Activated T-cell treated with anti-CD3 and anti-CD28 coated beads, Interleukin-2, amount 50 U/mL, for 4 hours (primary cell): ENCODE measurements at regions not wholly inside any gene's neighbourhood (a gene's known extent, or its start where the extent isn't known, plus 50 kb on each side); places are given as distances from the start of the nearest gene placed in this dataset.

Experiments used
- ATAC-seq, 2 donors: fragments of 200-7000 bp; cut with Tn5 transposase; one replicate each; pipeline ENCODE4 v1.10.0; 2021
- DNase-seq: peaks from one replicate; pipeline ENCODE4 v3.0.0-alpha.2; 2020
- H3K27me3 Mint-ChIP-seq: one replicate; pipeline ENCODE4 v1.8.0; 2021; ENCODE audit warnings: low read depth, mixed read lengths
- H3K36me3 Mint-ChIP-seq: one replicate; pipeline ENCODE4 v1.8.0; 2022; ENCODE audit warnings: mixed read lengths; ENCODE audit not compliant: insufficient read depth
- H3K4me1 Mint-ChIP-seq: one replicate; pipeline ENCODE4 v1.8.0; 2021; ENCODE audit warnings: low read depth, mixed read lengths
- H3K4me3 Mint-ChIP-seq: one replicate; pipeline ENCODE4 v1.8.0; 2021; ENCODE audit warnings: mild to moderate bottlenecking, moderate library complexity, mixed read lengths
- H3K9me3 Mint-ChIP-seq: one replicate; pipeline ENCODE4 v1.8.0; 2021; ENCODE audit warnings: mixed read lengths

- no peaks in the 10 kb centered on the region for H3K9me3 Mint-ChIP-seq
- DNase-seq (no peak), ATAC-seq (no peak)
- H3K36me3 Mint-ChIP-seq: no peaks in the 10 kb centered on the region
- H3K27me3 Mint-ChIP-seq: peaks cover 15% of the 10 kb centered on the region
- H3K4me3 Mint-ChIP-seq: no peak overlapping the region
- H3K4me1 Mint-ChIP-seq: no peaks in the 10 kb centered on the region
These were observed 82.9 kb upstream of the VSTM2B start for GRCh38 chr19:29442910-29443309.

DNA sequence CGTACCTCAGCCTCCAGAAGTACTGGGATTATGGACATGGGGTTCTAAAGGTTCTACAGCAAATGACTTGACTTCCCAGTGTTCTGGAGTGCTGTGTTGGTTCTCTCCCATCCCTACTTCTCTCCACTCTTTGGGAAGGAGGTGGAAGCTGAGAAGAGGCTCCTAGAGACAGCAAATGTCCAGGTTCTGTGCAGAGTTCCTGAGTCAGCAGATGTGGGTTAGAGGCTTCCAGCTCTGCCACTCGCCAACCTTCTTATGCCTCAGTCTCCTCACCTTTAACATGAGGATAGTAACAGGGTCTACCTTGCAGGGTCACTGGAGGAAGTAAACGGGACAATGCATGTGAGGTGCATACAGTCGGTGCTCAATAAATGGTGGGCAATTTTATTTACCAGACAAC lies 80.5 kb upstream of the VSTM2B start:
- Mint-ChIP-seq H3K9me3 (no peaks in the 10 kb centered on the region), H3K27me3 (peaks cover 22% of the 10 kb centered on the region), H3K4me1 (no peaks in the 10 kb centered on the region), H3K36me3 (no peaks in the 10 kb centered on the region), H3K4me3 (no peak overlapping the region)
- DNase-seq (no peak), ATAC-seq (no peak)

DNA sequence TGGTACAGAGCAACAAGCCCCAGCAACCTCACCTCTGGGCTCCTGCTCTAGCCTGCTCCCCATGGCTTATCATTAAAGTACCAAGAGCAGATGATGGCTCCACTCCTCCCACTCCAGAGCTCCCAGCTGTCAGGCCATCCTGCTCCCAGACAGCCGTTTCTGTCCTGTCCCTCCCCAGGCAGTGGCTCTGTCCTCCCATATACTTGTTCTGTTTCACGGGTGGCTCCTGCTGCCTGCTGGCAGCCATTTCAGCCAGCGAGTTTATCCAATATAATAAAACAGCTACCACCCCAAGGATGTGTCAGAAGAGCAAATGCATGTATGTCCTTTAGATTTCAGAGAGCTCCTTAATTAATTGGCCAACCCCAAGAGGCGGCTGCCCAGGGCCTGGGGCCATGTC lies 79.4 kb upstream of the VSTM2B start:
- ATAC-seq: no peak

DNA sequence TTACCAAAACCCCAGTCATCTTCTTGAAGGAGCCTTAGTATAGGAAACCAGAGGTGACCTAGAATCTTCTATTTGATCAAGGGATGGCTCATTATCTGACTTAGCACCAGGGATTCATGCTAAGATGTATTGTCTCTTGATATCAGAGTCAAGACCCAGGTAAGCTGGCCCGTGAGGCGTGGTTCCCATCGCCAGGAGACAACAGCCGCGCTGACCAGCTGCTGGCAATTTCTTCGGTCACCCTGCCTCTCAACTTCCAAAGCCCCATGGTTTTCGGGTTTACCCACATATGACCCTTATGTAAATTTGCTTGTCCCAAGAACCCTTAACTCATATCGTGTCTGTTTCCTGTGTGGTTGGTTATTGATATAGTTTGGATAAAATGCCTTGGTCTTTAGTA lies 77.7 kb upstream of the VSTM2B start:
- DNase-seq (no peak), ATAC-seq (no peak)
- Mint-ChIP-seq H3K36me3 (no peaks in the 10 kb centered on the region), H3K4me3 (no peak overlapping the region), H3K4me1 (no peaks in the 10 kb centered on the region), H3K9me3 (no peaks in the 10 kb centered on the region), H3K27me3 (peaks cover 22% of the 10 kb centered on the region)

More for the DNA sequence above, 79.4 kb upstream of the VSTM2B start:
- Mint-ChIP-seq H3K4me3 (no peak overlapping the region), H3K4me1 (no peaks in the 10 kb centered on the region), H3K27me3 (peaks cover 22% of the 10 kb centered on the region), H3K36me3 (no peaks in the 10 kb centered on the region), H3K9me3 (no peaks in the 10 kb centered on the region)
- no peak for DNase-seq

- peaks cover 28% of the 10 kb centered on the region for H3K27me3 Mint-ChIP-seq
- no peak for DNase-seq
- H3K36me3 Mint-ChIP-seq: no peaks in the 10 kb centered on the region
- no peak overlapping the region for H3K4me3 Mint-ChIP-seq
- H3K9me3 Mint-ChIP-seq: no peaks in the 10 kb centered on the region
- no peak for ATAC-seq
- no peaks in the 10 kb centered on the region for H3K4me1 Mint-ChIP-seq
These were observed 76.4 kb upstream of the VSTM2B start for GRCh38 chr19:29449371-29449770.

- Mint-ChIP-seq H3K36me3 (no peaks in the 10 kb centered on the region), H3K4me3 (no peak overlapping the region), H3K27me3 (peaks cover 22% of the 10 kb centered on the region), H3K4me1 (no peaks in the 10 kb centered on the region), H3K9me3 (no peaks in the 10 kb centered on the region)
- DNase-seq (no peak), ATAC-seq (no peak)
These were observed 75.5 kb upstream of the VSTM2B start for GRCh38 chr19:29450306-29450705.

DNA sequence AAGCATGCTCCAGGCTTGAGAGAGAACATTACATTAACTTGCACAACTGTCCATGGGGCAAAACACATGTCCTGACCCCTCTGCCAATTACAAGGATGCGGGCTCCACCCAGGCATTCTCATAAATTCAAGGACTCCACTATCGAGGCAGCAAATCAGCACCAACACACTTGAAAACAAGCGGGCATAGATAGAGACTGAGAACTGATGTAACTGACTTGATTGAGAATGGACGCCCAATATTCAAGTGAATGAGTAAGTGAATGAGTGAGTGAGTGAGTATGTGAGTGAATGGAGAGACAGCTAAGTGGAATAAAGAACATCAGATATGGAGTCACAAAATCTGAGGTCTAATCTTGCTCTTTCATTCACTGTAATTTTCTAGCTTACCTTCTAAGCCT lies 75.0 kb upstream of the VSTM2B start:
- H3K4me1 Mint-ChIP-seq: no peaks in the 10 kb centered on the region
- no peaks in the 10 kb centered on the region for H3K9me3 Mint-ChIP-seq
- no peak overlapping the region for H3K4me3 Mint-ChIP-seq
- H3K36me3 Mint-ChIP-seq: no peaks in the 10 kb centered on the region
- peaks cover 22% of the 10 kb centered on the region for H3K27me3 Mint-ChIP-seq
- DNase-seq (no peak), ATAC-seq (no peak)

DNA sequence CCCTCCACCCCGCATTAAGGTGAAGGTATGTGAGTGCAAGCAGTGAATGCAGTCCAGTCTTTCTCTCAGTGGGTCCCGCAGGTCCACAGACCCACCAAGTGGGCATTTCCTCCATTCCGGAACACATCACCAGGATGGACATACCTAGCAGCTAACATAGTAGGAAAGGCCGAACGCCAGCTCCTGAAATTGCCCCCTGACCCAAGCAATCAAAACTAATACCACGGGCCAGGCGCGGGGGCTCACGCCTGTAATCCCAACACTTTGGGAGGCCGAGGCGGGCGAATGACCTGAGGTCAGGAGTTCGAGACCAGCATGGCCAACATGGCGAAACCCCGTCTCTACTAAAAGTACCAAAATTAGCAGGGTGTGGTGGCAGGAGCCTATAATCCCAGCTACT lies 71.7 kb upstream of the VSTM2B start:
- Mint-ChIP-seq H3K4me3 (no peak overlapping the region), H3K36me3 (no peaks in the 10 kb centered on the region), H3K4me1 (no peaks in the 10 kb centered on the region), H3K9me3 (peaks cover 17% of the 10 kb centered on the region), H3K27me3 (peaks cover 20% of the 10 kb centered on the region)
- DNase-seq: no peak
- ATAC-seq: no peak

GRCh38 chr19:29457413-29457812 lies 68.4 kb upstream of the VSTM2B start:
- H3K9me3 Mint-ChIP-seq: peaks cover 17% of the 10 kb centered on the region
- H3K36me3 Mint-ChIP-seq: no peaks in the 10 kb centered on the region
- ATAC-seq (no peak), DNase-seq (no peak)
- peaks cover 16% of the 10 kb centered on the region for H3K27me3 Mint-ChIP-seq
- no peak overlapping the region for H3K4me3 Mint-ChIP-seq
- H3K4me1 Mint-ChIP-seq: no peaks in the 10 kb centered on the region

DNA sequence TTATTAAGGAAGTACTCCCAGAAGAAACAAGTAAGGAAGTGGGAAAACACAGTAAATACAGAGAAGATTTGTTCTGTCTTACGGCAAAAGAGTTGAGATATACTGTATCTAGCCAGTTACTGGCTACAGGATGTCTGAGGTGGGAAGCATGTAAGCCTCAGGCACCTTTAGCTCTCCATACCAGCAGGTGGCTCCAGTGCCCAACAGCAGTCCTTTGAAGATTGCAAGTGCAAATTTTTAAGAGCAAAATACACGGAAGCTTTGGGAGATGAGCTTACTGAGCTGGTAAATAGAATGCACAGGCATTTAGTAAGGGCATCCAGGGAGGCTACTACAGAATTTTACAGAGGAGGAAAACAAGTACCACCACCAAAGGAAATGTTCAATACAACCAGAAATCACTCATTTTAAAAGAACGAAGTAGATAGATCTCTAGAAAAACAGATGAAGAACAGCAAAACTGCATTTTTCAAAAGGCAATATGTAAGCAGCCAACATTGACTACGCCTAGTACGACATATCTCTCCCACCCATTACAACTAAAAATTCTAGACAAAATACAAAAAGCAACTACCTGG lies 57.9 kb upstream of the VSTM2B start:
- DNase-seq: no peak
- no peak for ATAC-seq
- Mint-ChIP-seq H3K4me3 (no peak overlapping the region), H3K4me1 (no peaks in the 10 kb centered on the region), H3K9me3 (no peaks in the 10 kb centered on the region), H3K36me3 (no peaks in the 10 kb centered on the region), H3K27me3 (peaks cover 17% of the 10 kb centered on the region)

- ATAC-seq: no peak
- DNase-seq: no peak
- H3K9me3 Mint-ChIP-seq: peaks cover 3% of the 10 kb centered on the region
- H3K4me1 Mint-ChIP-seq: no peaks in the 10 kb centered on the region
- no peak overlapping the region for H3K4me3 Mint-ChIP-seq
- H3K27me3 Mint-ChIP-seq: peaks cover 31% of the 10 kb centered on the region
- no peaks in the 10 kb centered on the region for H3K36me3 Mint-ChIP-seq
These were observed 50.3 kb upstream of the VSTM2B start for GRCh38 chr19:29475469-29475868.
